DOHH2 (cell line): ENCODE measurements at regions not wholly inside any gene's neighbourhood (a gene's known extent, or its start where the extent isn't known, plus 50 kb on each side); places are given as distances from the start of the nearest gene placed in this dataset.

ENCODE experiments used
- CTCF ChIP-seq: fragments of 200-600 bp; sonication (generic); IDR thresholded peaks from one replicate; pipeline ENCODE4 v1.5.1; 2014; ENCODE audit warnings: antibody characterized with exemption, mild to moderate bottlenecking, low read depth, low read length; ENCODE audit not compliant: poor library complexity, severe bottlenecking
- EZH2phosphoT487 ChIP-seq: fragments of 200-600 bp; sonication (generic); IDR thresholded peaks from 2 replicates; pipeline ENCODE4 v1.6.1; 2017; ENCODE audit warnings: borderline replicate concordance, mild to moderate bottlenecking, antibody characterized with exemption, low read length, moderate library complexity, mixed read lengths

GRCh38 chr16:54458923-54459322 is 172.3 kb upstream of the IRX3 start:
- no peak for TF ChIP-seq CTCF
- TF ChIP-seq EZH2phosphoT487, result no peak
